Testis (tissue), 2 donors: ENCODE measurements at regions not wholly inside any gene's neighbourhood (a gene's known extent, or its start where the extent isn't known, plus 50 kb on each side); places are given as distances from the start of the nearest gene placed in this dataset.

Experiments
- DNase-seq: peaks from one replicate; pipeline ENCODE4 v3.0.0-alpha.2; 2019
- H3K27ac ChIP-seq, 2 donors: fragments of 200-600 bp; sonication (generic); one replicate each; pipeline ENCODE4 v1.5.1; 2019
- H3K27me3 ChIP-seq: fragments of 200-600 bp; sonication (generic); one replicate; pipeline ENCODE4 v1.5.1; 2019
- H3K36me3 ChIP-seq: fragments of 200-600 bp; sonication (generic); one replicate; pipeline ENCODE4 v1.5.1; 2017; ENCODE audit warnings: low read depth; ENCODE audit errors: missing control alignments
- H3K4me1 ChIP-seq: fragments of 200-600 bp; sonication (generic); one replicate; pipeline ENCODE4 v1.5.1; 2019
- H3K4me3 ChIP-seq, 2 donors: fragments of 200-600 bp; sonication (generic); one replicate each; pipeline ENCODE4 v1.5.1; 2017 to 2019
- H3K9me3 ChIP-seq: fragments of 200-600 bp; sonication (generic); one replicate; pipeline ENCODE4 v1.5.1; 2017
- POLR2A ChIP-seq: fragments of 450-650 bp; IDR thresholded peaks from one replicate; pipeline ENCODE4 v1.6.1; 2017; ENCODE audit warnings: antibody characterized with exemption, mild to moderate bottlenecking, moderate library complexity
- WGBS, 2 donors: methylation state at CpG; one replicate each; pipeline ENCODE4 v1.1.5; 2018; 5-methylcytosine and 5-hydroxymethylcytosine counted together
- intact Hi-C: fragments of 100-400 bp; cut with DNase I; formaldehyde crosslinking; loops from one replicate; pipeline ENCODE4 v1.15.1; 2023; ENCODE audit warnings: low total_unique reads
- TF ChIP-seq, protein P1 (sequence below), 3 experiments: fragments of 450-650 bp in 2 of 3; fragments of 200-600 bp in 1 of 3; sonication (generic) in 1 of 3; IDR thresholded peaks; one replicate each; pipeline ENCODE4 v1.5.1; 2016 to 2019; ENCODE audit warnings: antibody characterized with exemption in 3 of 3, mild to moderate bottlenecking in 2 of 3, moderate library complexity in 1 of 3

DNA sequence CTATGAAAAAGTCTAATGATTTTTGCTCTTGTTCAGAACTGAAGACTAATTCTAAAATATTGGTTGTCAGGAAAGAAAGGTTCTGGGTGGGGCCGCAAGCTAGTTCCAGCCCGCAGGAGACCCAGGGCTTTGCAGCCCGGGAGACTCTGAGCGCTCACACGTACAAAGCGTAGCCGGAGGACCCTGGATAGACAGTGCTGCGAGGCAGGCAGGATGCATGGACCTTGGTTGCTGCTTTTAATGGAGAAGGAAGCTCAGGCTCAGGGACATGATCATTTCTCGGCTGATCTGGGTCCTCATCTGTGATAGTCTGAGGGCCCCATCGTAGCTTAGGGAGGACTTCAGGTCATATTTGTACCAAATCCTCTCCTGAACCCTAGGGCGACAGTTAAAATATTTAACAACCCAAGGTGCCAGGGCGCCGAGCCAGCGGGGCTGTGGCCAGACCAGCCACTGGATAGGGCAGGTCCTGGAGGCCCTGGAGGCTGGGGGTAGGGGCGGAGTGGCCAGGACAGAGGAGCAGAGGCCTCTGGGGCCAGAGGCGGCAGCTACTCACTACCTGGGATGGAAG lies 70.1 kb upstream of the UNC5A start:
- intact Hi-C loops, result no loop called here
- H3K9me3 ChIP-seq, result no peaks in the 10 kb centered on the region
- no peak for DNase-seq
- no peaks in the 10 kb centered on the region for H3K27me3 ChIP-seq
- 74 to 77% methylated on average over 14 to 16 of the region's 16 CpGs for WGBS, 2 donors
- TF ChIP-seq, protein P1, sequence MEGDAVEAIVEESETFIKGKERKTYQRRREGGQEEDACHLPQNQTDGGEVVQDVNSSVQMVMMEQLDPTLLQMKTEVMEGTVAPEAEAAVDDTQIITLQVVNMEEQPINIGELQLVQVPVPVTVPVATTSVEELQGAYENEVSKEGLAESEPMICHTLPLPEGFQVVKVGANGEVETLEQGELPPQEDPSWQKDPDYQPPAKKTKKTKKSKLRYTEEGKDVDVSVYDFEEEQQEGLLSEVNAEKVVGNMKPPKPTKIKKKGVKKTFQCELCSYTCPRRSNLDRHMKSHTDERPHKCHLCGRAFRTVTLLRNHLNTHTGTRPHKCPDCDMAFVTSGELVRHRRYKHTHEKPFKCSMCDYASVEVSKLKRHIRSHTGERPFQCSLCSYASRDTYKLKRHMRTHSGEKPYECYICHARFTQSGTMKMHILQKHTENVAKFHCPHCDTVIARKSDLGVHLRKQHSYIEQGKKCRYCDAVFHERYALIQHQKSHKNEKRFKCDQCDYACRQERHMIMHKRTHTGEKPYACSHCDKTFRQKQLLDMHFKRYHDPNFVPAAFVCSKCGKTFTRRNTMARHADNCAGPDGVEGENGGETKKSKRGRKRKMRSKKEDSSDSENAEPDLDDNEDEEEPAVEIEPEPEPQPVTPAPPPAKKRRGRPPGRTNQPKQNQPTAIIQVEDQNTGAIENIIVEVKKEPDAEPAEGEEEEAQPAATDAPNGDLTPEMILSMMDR (IDR thresholded peaks at IDR 0.05), result no peak
- TF ChIP-seq POLR2A, result no peak
- no peaks in the 10 kb centered on the region for H3K36me3 ChIP-seq
- H3K4me3 ChIP-seq, result no peak overlapping the region
- H3K27ac ChIP-seq, result no peak overlapping the region
- peaks cover 4% of the 10 kb centered on the region for H3K4me1 ChIP-seq

DNA sequence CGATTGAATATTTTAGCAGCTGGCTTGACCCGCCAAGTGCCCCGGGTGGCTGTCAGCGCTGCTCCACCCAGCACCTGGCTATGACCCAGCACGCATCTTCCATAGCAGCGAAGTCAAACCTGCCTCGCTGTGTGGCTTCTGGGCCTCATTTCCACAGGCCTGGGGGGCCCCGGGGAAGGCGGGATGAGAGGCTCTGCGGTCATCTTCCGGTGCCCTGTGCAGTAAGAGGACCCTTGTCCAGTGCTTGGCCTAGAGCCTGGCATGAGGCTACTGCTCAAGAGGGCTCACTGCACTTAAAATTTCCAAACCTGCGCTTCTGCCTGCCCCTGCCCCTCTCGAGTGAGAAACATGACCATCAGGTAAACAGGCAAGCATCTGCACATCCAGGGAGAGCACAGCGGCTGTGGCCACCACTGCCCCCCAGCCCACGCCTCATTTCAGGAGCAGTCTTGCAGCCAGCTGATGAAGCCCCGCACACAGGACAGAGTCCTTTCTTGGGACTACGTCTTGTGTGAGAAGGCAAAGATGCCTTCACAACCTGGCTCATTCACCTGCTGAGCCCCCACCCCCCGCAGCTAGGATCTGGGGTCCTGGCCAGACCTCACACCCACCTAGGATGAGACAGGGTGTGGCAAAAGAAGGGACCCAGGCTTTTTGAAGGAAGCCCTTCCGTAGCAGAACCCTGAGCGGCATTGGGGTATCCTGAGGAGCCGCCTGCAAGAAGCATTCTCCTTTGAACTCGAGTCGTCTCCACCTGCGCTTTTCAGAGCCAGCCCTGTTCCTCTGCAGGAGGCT lies 69.5 kb upstream of the UNC5A start:
- Histone ChIP-seq H3K4me1 (peaks cover 4% of the 10 kb centered on the region), H3K9me3 (no peaks in the 10 kb centered on the region), H3K4me3 (no peak overlapping the region), H3K27ac (no peak overlapping the region), H3K27me3 (no peaks in the 10 kb centered on the region), H3K36me3 (no peaks in the 10 kb centered on the region)
- WGBS, 2 donors, result 87 to 91% methylated on average over 21 to 24 of the region's 24 CpGs
- no peak for TF ChIP-seq POLR2A
- TF ChIP-seq, protein P1 (IDR thresholded peaks at IDR 0.05), result no peak
- no peak for DNase-seq
- intact Hi-C loops, result no loop called here

DNA sequence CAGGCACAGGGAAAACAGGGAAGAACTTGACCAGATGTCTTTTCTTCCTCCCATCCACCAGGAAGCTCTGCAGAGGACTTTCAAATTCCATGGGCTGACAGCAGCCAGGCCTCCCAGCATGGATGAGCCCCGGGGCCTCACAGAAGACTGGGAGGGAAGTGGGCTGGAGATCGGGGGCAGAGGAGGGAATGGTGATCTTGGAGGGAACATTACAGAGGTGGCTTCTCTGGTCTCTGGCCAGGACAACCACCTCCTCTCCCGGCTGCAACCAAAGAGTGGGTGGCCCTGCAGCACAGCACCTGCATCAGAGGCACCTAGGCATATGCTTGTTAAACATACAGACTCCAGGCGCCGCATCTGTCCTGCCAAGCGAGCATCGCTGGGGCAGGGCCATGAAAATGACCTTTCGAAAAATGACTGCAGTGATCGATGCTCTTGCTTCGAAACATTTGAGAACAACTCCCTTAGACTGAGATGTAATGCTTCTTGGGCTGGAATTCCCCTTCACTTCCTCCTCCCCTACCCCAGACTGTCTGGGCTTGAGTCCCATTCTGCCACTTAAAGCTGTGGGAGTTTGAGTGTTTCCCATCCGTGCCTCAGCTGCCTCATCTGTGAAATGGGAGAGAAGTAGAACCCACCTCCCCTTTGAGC lies 68.7 kb upstream of the UNC5A start:
- H3K36me3 ChIP-seq, result no peaks in the 10 kb centered on the region
- WGBS, 2 donors, result 70 to 81% methylated on average over 11 of the region's 11 CpGs
- peaks cover 4% of the 10 kb centered on the region for H3K4me1 ChIP-seq
- no peak overlapping the region for H3K27ac ChIP-seq
- no peaks in the 10 kb centered on the region for H3K27me3 ChIP-seq
- intact Hi-C loops, result no loop called here
- DNase-seq, result no peak
- H3K4me3 ChIP-seq, result no peak overlapping the region
- TF ChIP-seq, protein P1 (IDR thresholded peaks at IDR 0.05), result no peak
- TF ChIP-seq POLR2A, result no peak
- no peaks in the 10 kb centered on the region for H3K9me3 ChIP-seq

DNA sequence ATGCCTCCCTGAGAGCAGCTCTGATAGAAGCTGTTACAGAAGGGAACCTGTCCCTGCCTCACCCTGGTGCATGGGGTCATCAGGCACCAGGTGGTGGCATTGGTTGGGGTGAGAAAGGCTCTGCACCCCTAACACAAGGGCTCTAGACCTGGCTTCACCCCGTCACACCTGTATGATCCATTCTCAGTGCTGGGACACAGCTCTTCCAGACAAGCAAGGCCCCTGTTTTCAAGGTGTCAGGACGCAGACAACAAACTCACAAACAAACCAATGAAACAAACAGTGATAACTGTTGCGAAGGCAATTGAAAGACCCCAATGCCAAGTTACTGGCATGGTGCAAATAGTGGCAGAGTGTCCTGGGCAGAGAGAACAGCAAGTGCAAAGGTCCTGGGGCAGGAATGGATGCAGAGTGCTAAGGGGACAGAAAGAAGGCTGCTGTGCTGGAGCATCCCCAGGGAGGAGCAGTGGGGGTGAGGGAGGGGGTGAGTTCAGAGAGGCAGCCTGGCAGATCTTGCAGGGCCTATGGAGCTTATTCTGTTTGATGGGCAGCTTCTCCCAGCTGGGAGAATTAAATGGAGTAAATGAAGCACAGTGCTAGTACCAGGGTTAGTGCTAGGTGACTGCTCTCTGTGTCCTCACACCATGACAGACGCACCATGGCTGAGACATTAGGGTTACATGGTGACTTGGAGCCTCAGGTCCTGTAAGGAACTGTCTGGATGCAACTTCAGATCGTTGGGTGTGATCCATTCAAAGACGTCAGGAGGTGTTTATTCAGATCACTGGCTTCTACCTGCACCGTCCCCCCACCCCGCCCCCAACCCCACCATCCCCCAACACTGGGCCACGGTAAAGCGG lies 67.9 kb upstream of the UNC5A start:
- no peaks in the 10 kb centered on the region for H3K27me3 ChIP-seq
- H3K4me1 ChIP-seq, result peaks cover 4% of the 10 kb centered on the region
- peak overlapping the region in 1 of 2 donors; percentile 24 for H3K4me3 ChIP-seq
- no peaks in the 10 kb centered on the region for H3K36me3 ChIP-seq
- WGBS, 2 donors, result 50 to 60% methylated on average over 5 to 10 of the region's 10 CpGs
- no peak overlapping the region for H3K27ac ChIP-seq
- no peak for DNase-seq
- intact Hi-C loops, result no loop called here
- no peaks in the 10 kb centered on the region for H3K9me3 ChIP-seq
- TF ChIP-seq POLR2A, result no peak
- TF ChIP-seq, protein P1 (IDR thresholded peaks at IDR 0.05), result no peak
